Suprapubic skin (tissue), 4 donors: ENCODE measurements at regions not wholly inside any gene's neighbourhood (a gene's known extent, or its start where the extent isn't known, plus 50 kb on each side); places are given as distances from the start of the nearest gene placed in this dataset.

Experiments used
- EP300 ChIP-seq: sonication (generic); formaldehyde crosslinking; IDR thresholded peaks from one replicate; pipeline ENCODE4 v1.6.1; 2017; ENCODE audit warnings: antibody characterized with exemption
- POLR2A ChIP-seq, 2 donors: fragments of 450-650 bp; IDR thresholded peaks; one replicate each; pipeline ENCODE4 v1.6.1; 2017; ENCODE audit warnings: antibody characterized with exemption in 2 of 2, mild to moderate bottlenecking in 2 of 2, moderate library complexity in 2 of 2
- POLR2AphosphoS5 ChIP-seq, 3 donors: sonication (generic); formaldehyde crosslinking; IDR thresholded peaks; one replicate each; pipeline ENCODE4 v1.6.1; 2017; ENCODE audit warnings: antibody characterized with exemption in 3 of 3
- TF ChIP-seq, protein P1 (sequence below), 2 donors: fragments of 200-600 bp in 1 of 2; fragments of 450-650 bp in 1 of 2; sonication (generic) in 1 of 2; IDR thresholded peaks; one replicate each; pipeline ENCODE4 v1.5.1; 2016 to 2019; ENCODE audit warnings: antibody characterized with exemption in 2 of 2, mild to moderate bottlenecking in 1 of 2, moderate library complexity in 1 of 2

DNA sequence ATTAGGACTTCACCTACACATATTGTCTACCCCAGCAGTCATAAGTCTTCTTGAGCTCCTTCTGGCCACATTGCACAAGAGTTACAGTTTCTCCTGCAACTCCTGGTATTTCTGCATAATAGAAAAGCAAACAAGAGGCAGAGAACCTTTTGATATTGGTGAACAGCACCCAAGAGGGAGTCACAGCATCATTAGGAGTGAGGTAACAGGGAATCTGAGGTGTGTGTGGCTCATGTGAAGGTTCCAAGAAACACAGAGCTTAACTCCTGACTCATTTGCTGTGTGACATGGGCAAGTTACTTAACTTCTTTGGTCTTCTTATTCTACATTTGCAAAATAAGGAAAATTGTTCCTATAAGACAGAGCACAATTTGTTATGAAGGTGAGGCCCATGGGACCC, 374.6 kb downstream of the INSC start:
- TF ChIP-seq, protein P1, sequence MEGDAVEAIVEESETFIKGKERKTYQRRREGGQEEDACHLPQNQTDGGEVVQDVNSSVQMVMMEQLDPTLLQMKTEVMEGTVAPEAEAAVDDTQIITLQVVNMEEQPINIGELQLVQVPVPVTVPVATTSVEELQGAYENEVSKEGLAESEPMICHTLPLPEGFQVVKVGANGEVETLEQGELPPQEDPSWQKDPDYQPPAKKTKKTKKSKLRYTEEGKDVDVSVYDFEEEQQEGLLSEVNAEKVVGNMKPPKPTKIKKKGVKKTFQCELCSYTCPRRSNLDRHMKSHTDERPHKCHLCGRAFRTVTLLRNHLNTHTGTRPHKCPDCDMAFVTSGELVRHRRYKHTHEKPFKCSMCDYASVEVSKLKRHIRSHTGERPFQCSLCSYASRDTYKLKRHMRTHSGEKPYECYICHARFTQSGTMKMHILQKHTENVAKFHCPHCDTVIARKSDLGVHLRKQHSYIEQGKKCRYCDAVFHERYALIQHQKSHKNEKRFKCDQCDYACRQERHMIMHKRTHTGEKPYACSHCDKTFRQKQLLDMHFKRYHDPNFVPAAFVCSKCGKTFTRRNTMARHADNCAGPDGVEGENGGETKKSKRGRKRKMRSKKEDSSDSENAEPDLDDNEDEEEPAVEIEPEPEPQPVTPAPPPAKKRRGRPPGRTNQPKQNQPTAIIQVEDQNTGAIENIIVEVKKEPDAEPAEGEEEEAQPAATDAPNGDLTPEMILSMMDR (IDR thresholded peaks at IDR 0.05), result no peak
- TF ChIP-seq POLR2A (IDR thresholded peaks at IDR 0.05) (no peak), EP300 (no peak), POLR2AphosphoS5 (IDR thresholded peaks at IDR 0.05) (no peak)
